Activated naive CD4-positive, alpha-beta T cell treated with anti-CD3 and anti-CD28 coated beads for 36 hours (primary cell): ENCODE measurements at regions not wholly inside any gene's neighbourhood (a gene's known extent, or its start where the extent isn't known, plus 50 kb on each side); places are given as distances from the start of the nearest gene placed in this dataset.

Experiments used
- CTCF ChIA-PET: fragments of 350-600 bp; sonication (Branson Sonifier 250); formaldehyde crosslinking; loops from one replicate; lab custom pipeline; 2021; ENCODE audit warnings: antibody characterized with exemption; lab: Charles Lee
- DNase-seq: peaks from one replicate; pipeline ENCODE4 v3.0.0-alpha.2; 2020
- H3K27ac Mint-ChIP-seq: one replicate; pipeline ENCODE4 v1.8.0; 2021; ENCODE audit warnings: mild to moderate bottlenecking, mixed read lengths
- H3K27me3 Mint-ChIP-seq: one replicate; pipeline ENCODE4 v1.8.0; 2021; ENCODE audit warnings: low read depth, mixed read lengths
- H3K36me3 Mint-ChIP-seq: one replicate; pipeline ENCODE4 v1.8.0; 2021; ENCODE audit warnings: low read depth, mixed read lengths
- H3K4me1 Mint-ChIP-seq: one replicate; pipeline ENCODE4 v1.8.0; 2021; ENCODE audit warnings: low read depth, mixed read lengths
- H3K4me3 Mint-ChIP-seq: one replicate; pipeline ENCODE4 v1.8.0; 2021; ENCODE audit warnings: mild to moderate bottlenecking, moderate library complexity, mixed read lengths
- H3K9me3 Mint-ChIP-seq: one replicate; pipeline ENCODE4 v1.8.0; 2021; ENCODE audit warnings: mixed read lengths
- intact Hi-C: fragments of 100-400 bp; cut with micrococcal nuclease; formaldehyde crosslinking; loops from one replicate; pipeline ENCODE4 v1.15.1; 2023

- CTCF ChIA-PET = no interaction called here
- H3K9me3 Mint-ChIP-seq = no peaks in the 10 kb centered on the region
- H3K27ac Mint-ChIP-seq = no peak overlapping the region
- H3K4me3 Mint-ChIP-seq = no peak overlapping the region
- no peaks in the 10 kb centered on the region for H3K36me3 Mint-ChIP-seq
- peaks cover 3% of the 10 kb centered on the region for H3K4me1 Mint-ChIP-seq
- intact Hi-C loops = no loop called here
- DNase-seq = no peak
- no peaks in the 10 kb centered on the region for H3K27me3 Mint-ChIP-seq
Observed at GRCh38 chr15:77547801-77548588, 84.7 kb downstream of the LINGO1 start.

- H3K27ac Mint-ChIP-seq = no peak overlapping the region
- H3K36me3 Mint-ChIP-seq = no peaks in the 10 kb centered on the region
- no peak overlapping the region for H3K4me3 Mint-ChIP-seq
- no peak for DNase-seq
- CTCF ChIA-PET = interaction anchor here (0.6 to 1.1 kb wide), 3 partner anchors 425 to 437 kb away, joined by 3 read pairs; no protein-coding TSS in a partner anchor
- no peaks in the 10 kb centered on the region for H3K9me3 Mint-ChIP-seq
- intact Hi-C loops = no loop called here
- no peaks in the 10 kb centered on the region for H3K27me3 Mint-ChIP-seq
- H3K4me1 Mint-ChIP-seq = peaks cover 10% of the 10 kb centered on the region
Observed at GRCh38 chr15:77546870-77547269, 85.8 kb downstream of the LINGO1 start.

- no peak for DNase-seq
- no peaks in the 10 kb centered on the region for H3K9me3 Mint-ChIP-seq
- no peak overlapping the region for H3K27ac Mint-ChIP-seq
- peaks cover 10% of the 10 kb centered on the region for H3K4me1 Mint-ChIP-seq
- no peak overlapping the region for H3K4me3 Mint-ChIP-seq
- intact Hi-C loops = no loop called here
- CTCF ChIA-PET = interaction anchor here (1.0 to 1.1 kb wide), 2 partner anchors 424 to 427 kb away, joined by 3 read pairs; no protein-coding TSS in a partner anchor
- H3K36me3 Mint-ChIP-seq = no peaks in the 10 kb centered on the region
- no peaks in the 10 kb centered on the region for H3K27me3 Mint-ChIP-seq
Observed at GRCh38 chr15:77546050-77546501, 86.6 kb downstream of the LINGO1 start.

DNA sequence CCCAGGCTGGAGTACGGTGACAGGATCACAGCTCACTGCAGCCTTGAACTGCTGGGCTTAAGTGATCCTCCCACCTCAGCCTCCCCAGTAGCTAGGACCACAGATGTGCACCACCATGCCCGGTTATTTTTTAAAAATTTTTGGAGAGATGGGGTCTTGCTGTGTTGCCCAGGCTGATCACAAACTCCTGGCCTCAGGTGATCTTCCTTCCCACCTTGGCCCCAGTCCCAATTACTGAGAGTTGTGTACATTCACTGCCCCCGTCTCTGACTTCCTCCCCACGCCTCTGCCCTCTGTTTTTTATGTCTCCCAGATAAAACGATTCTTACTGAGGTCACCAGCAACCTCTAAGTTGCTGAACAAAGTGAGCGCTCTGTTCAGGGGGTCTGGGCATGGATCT is 87.7 kb downstream of the LINGO1 start:
- no peak overlapping the region for H3K4me3 Mint-ChIP-seq
- H3K9me3 Mint-ChIP-seq = no peaks in the 10 kb centered on the region
- H3K4me1 Mint-ChIP-seq = peaks cover 10% of the 10 kb centered on the region
- no peak overlapping the region for H3K27ac Mint-ChIP-seq
- CTCF ChIA-PET = interaction anchor here (3.1 kb wide), 1 partner anchor 426 kb away, joined by 27 read pairs; no protein-coding TSS in a partner anchor
- DNase-seq = no peak
- no peaks in the 10 kb centered on the region for H3K36me3 Mint-ChIP-seq
- intact Hi-C loops = no loop called here
- no peaks in the 10 kb centered on the region for H3K27me3 Mint-ChIP-seq

GRCh38 chr15:77544162-77544561 is 88.5 kb downstream of the LINGO1 start:
- Mint-ChIP-seq H3K9me3 (no peaks in the 10 kb centered on the region), H3K27ac (no peak overlapping the region), H3K4me1 (peaks cover 10% of the 10 kb centered on the region), H3K27me3 (no peaks in the 10 kb centered on the region), H3K4me3 (no peak overlapping the region), H3K36me3 (no peaks in the 10 kb centered on the region)
- no peak for DNase-seq
- CTCF ChIA-PET = interaction anchor here (0.6 to 3.1 kb wide), 29 partner anchors 10 to 1249 kb away, joined by 3 to 30 read pairs (median 4); no protein-coding TSS in a partner anchor
- intact Hi-C loops = loop anchor here (5.0 kb wide), 1 partner anchor 522 kb away; no protein-coding TSS in a partner anchor

DNA sequence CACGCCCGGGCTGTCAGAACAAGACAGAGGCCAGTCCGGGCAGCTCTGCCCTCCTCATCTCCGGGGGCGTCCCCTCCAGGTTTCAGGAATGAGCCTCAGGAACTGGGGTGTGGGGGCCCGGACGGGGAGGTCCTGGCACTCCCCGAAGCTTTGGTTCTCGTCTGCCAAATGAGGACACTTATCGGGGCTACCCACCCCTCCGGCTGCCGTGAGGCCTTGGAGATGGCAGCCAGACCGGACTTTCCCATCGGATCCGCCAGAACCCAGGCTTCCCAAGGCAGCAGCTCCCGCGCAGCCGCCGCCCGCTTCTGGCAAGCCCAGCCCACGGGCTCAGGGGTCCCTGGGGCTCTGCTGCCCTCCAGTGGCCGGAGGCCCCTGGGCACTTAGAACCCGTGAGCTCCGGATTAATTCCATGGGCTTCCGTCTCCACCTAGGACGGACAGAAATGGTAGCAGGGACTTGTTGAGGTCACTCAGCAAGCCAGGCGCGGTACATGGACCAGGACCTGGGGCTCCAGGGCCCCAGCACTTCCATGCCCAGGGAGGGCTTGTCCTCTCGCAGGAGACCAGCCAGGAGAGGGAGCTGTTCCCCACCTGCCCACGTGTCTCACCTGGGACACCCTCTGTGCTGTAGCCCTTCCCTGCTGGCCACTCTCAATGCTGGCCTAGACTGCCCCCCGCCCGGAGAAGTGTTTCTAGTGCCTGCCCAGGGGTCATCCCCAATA is 89.4 kb downstream of the LINGO1 start:
- peak; percentile 84 for DNase-seq
- Mint-ChIP-seq H3K4me1 (peaks cover 10% of the 10 kb centered on the region), H3K36me3 (no peaks in the 10 kb centered on the region), H3K27me3 (no peaks in the 10 kb centered on the region), H3K27ac (no peak overlapping the region), H3K9me3 (no peaks in the 10 kb centered on the region), H3K4me3 (peak overlapping the region; percentile 67)
- intact Hi-C loops = loop anchor here (1.0 to 5.0 kb wide), 5 partner anchors 357 to 569 kb away; no protein-coding TSS in a partner anchor
- CTCF ChIA-PET = interaction anchor here (0.5 to 3.1 kb wide), 58 partner anchors 8 to 1248 kb away, joined by 3 to 30 read pairs (median 4); no protein-coding TSS in a partner anchor

- DNase-seq = no peak
- Mint-ChIP-seq H3K27ac (no peak overlapping the region), H3K4me1 (peaks cover 10% of the 10 kb centered on the region), H3K36me3 (no peaks in the 10 kb centered on the region), H3K4me3 (peak overlapping the region; percentile 67), H3K27me3 (no peaks in the 10 kb centered on the region), H3K9me3 (no peaks in the 10 kb centered on the region)
- intact Hi-C loops = loop anchor here (1.0 to 5.0 kb wide), 5 partner anchors 356 to 568 kb away; no protein-coding TSS in a partner anchor
- CTCF ChIA-PET = interaction anchor here (0.5 to 3.1 kb wide), 34 partner anchors 10 to 605 kb away, joined by 3 to 30 read pairs (median 4); no protein-coding TSS in a partner anchor
Observed at GRCh38 chr15:77542491-77543001, 90.2 kb downstream of the LINGO1 start.

DNA sequence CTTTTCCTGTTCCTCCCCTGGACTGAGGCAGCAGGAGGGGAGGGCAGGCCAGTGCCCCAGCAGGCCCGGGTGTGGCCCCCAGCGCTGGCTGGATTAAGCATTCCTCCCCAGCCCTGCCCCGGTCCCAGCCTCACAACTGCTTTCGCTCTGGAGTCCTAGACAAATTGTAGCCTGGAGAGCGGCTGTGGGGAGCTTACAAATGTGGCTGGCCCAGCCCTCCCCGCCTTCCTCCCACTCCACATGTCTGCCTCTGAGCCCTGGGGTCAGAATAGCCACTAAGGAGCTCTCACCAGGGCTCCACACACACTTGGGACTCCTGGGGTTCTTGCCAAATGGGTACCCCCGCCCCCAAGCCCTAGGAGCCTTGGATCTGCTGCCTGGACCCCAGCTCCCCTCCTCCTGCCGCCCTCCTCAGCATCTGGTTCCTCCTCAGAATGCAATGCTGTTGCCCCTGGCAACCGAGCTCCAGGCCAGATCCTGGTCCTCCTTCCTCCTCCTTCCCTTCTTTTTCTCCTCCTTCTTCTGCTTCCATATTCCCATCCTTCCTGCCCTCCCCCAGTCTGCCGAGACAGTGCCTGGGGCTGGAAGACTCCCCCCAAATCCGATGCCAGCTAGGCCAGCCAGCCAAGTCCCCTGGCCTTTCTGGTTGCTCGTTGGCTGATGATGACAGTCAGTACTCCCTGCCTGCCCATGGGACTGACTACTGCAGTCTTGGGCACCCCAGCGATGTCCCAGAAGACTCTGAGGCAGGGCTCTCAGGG is 91.1 kb downstream of the LINGO1 start:
- Mint-ChIP-seq H3K27me3 (no peaks in the 10 kb centered on the region), H3K9me3 (no peaks in the 10 kb centered on the region), H3K36me3 (no peaks in the 10 kb centered on the region), H3K27ac (no peak overlapping the region), H3K4me1 (peaks cover 10% of the 10 kb centered on the region), H3K4me3 (no peak overlapping the region)
- intact Hi-C loops = loop anchor here (2.0 to 5.0 kb wide), 2 partner anchors 519 to 567 kb away; no protein-coding TSS in a partner anchor
- no peak for DNase-seq
- CTCF ChIA-PET = interaction anchor here (0.7 to 3.1 kb wide), 7 partner anchors 43 to 568 kb away, joined by 4 to 27 read pairs (median 16); no protein-coding TSS in a partner anchor

- CTCF ChIA-PET = no interaction called here
- Mint-ChIP-seq H3K9me3 (no peaks in the 10 kb centered on the region), H3K36me3 (no peaks in the 10 kb centered on the region), H3K27ac (no peak overlapping the region), H3K4me1 (peaks cover 10% of the 10 kb centered on the region), H3K27me3 (peaks cover 3% of the 10 kb centered on the region), H3K4me3 (no peak overlapping the region)
- DNase-seq = no peak
- intact Hi-C loops = loop anchor here (5.0 kb wide), 1 partner anchor 518 kb away; no protein-coding TSS in a partner anchor
Observed at GRCh38 chr15:77540312-77541060, 92.2 kb downstream of the LINGO1 start.

DNA sequence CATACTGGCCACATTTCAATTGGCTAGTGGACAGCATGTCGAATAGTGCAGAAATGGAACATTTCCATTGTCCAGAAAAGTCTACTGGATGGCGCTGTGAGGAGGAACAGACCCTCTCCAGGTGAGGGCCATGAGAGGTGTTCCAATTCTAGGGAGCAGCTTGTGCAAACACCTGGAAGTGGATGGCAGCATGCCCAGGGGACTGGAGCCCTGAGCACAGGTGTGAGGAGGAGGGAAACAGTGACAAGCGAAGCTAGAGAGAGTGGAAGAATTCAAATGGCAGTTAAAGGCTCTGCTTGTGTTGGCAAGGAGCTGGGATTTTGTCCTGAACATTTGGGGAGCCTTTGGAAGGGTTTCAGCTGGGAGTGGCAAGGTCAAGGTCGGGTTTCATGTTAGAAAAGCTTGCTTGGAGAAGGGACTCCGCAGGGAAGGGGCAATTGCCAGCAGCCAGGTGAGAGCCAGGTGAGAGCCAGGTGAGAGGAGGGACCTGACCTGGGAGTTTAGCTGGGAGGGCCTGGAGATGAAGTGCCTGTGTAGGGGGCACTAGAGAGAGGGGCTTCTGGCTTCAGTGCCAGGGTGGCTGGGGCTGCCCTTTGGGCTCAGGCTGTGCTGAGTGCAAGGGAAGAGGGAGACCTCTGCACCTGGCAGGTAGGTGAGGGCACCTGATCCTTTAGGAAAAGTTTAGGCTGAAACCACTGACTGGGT is 93.8 kb downstream of the LINGO1 start:
- intact Hi-C loops = no loop called here
- Mint-ChIP-seq H3K27ac (no peak overlapping the region), H3K9me3 (no peaks in the 10 kb centered on the region), H3K4me3 (no peak overlapping the region), H3K36me3 (no peaks in the 10 kb centered on the region), H3K4me1 (peaks cover 10% of the 10 kb centered on the region), H3K27me3 (peaks cover 3% of the 10 kb centered on the region)
- no peak for DNase-seq
- CTCF ChIA-PET = interaction anchor here (0.7 kb wide), 1 partner anchor 352 kb away, joined by 3 read pairs; no protein-coding TSS in a partner anchor
